ENCODE measurements at regions not wholly inside any gene's neighbourhood (a gene's known extent, or its start where the extent isn't known, plus 50 kb on each side); places are given as distances from the start of the nearest gene placed in this dataset.
"Not testable (repeated sequence)": the region's sequence is repeated elsewhere in the genome, so short reads cannot be mapped to it uniquely, and the experiment has no call there.

DNA sequence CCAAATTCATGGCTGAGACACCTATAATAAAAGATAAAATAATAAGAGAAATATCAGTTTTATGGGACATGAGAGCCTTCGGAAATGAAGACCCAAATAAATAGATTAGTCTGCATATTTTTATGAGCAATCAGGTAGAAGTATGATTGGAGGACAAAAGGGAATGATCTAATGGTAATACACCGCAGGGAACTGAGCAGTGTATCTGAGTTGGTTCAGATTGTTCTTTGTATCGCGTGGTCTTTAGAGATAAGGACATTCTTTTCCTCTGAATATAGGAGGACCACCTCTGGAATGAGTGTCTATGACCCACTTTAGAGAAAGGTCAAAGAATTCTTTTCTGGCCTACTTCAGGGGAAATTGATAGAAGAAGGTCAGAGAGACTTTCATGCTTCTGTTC lies 801.8 kb upstream of the CHD1 start:
- not testable (repeated sequence) for DNase-seq (ENCODE audit: low read depth, low spot score)

DNA sequence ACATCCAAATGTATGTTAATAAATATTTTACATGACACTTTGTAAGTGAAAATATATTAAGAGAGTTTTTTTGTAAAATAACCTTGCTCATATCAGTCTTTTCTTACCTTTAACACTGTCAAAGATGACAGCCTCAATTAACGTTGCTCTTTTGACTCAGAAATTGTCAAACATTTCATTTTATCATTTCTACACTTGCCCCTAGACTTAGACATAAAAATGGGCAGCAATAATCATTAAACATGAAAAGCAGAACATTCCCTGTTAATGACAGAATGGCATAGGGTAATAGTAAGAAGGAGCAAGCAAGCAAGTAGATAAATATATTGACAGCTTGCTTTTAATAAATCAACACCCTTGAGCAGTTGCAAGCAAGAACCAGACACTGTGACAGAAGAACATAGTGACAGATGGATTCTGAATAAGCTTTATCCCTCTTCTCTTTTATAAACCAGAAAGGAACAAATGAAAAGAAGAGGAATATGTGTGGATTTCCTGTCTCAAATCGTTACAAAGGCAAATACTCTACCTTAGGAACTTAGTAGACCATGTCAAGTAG lies 796.0 kb upstream of the CHD1 start:
- no peak for DNase-seq (ENCODE audit: low read depth, low spot score)

DNA sequence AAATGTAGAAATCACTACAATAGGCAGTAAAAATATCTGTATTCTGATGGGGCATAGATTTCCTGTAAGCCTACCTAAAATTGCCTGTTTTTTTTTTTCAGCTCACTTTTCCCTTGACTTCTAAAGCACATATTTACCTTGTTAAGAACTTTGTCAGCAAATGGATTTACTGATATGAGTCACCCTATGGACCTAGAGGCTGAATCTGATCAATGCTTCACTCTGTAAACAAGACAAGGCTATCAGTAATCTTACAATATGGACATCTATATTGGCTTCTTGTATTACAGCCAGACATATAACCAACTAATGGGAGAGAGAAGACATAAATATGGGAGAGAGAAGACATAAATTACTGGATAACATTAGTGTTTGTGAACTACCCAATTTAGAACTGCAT lies 792.7 kb upstream of the CHD1 start:
- DNase-seq (ENCODE audit: low read depth, low spot score), result no peak

DNA sequence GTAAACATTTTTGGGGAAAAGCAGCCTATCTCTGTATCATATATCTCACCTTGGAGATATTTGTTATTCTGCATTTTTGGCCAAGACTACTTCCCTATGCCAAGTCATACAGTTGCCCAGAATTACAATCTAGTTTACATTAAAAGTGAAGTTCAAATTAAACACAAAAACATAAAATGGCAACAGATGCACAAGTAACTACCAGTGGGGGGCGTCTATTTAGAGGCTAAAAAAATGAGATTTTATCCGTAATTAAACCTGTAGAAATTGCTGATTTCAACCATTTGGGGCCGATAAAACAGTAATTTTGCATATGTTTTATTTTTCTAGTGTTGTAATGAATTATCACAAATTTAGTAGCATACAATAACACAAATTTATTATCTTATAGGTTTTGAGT lies 787.1 kb upstream of the CHD1 start:
- no peak for DNase-seq (ENCODE audit: low read depth, low spot score)

DNA sequence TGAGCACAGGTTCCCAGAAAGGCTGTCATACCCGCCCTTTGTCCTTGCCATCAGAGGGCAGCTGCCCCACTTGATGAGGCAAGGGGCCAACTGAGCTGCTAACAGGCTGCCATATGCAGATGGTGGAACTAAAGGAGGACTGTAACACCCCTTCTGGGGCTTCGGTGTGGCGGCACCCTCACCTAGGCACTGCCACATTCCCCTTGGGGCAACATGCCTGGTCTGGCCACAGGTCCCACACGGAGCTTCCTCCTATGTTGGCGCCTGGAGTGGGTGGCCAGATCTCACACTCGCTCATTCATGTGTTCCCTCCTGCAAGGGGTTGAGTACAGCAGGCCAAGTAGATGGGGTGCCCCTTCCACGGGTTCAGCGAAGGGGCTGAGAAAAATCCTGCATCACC lies 777.4 kb upstream of the CHD1 start:
- no peak for DNase-seq (ENCODE audit: low read depth, low spot score)

DNA sequence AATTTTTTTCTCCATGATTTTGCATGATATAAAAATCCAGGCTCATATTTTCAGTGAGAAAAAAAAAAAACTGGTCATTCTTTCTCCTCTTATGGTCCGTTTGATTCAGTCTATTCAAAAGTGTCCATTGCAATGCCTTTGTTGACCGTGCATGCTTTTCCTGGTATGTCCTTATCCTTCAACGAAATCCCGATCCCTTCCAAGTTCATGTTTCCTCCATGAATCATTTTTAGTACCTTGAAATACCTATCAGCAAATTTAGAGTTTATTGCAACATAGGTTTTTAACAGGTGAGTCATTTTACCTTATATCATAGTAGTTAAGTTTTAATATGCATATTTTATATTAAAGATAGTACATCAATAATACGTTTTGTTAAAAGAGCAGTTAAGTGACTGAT lies 773.8 kb upstream of the CHD1 start:
- no peak for DNase-seq (ENCODE audit: low read depth, low spot score)

DNA sequence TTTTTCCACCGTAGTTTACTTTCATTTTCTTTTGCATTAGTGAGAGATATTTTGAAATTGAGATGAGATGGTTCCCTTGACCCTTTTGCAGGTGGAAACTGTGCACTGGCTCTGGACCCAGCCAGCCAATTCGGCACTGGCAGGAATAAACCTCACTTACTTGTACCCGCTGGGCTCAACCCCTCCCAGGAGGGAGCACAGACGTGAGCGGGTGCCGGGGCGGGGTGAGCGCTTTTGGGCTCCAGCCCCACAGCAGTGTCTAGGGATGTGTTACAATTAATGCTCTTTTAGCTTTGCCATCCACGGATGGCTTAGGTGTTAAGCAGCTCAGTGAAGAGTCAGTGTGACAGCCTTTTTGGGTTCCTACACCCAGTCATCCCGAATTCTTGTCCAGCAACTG lies 766.1 kb upstream of the CHD1 start:
- no peak for DNase-seq (ENCODE audit: low read depth, low spot score)

DNA sequence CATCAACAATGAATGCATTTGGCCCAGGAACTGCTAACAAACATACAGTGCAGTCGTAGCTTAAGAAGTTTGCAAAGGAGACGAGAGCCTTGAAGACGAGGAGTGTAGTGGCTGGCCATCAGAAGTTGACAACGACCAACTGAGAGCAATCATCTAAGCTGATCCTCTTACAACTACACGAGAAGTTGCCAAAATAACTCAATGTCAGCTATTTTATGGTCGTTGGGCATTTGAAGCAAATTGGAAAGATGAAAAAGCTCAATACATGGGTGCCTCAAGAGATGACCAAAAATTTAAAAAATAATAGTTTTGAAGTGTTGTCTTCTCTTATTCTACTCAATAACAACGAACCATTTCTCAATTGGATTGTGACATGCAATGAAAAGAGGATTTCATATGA lies 757.7 kb upstream of the CHD1 start:
- no peak for DNase-seq (ENCODE audit: low read depth, low spot score)

DNA sequence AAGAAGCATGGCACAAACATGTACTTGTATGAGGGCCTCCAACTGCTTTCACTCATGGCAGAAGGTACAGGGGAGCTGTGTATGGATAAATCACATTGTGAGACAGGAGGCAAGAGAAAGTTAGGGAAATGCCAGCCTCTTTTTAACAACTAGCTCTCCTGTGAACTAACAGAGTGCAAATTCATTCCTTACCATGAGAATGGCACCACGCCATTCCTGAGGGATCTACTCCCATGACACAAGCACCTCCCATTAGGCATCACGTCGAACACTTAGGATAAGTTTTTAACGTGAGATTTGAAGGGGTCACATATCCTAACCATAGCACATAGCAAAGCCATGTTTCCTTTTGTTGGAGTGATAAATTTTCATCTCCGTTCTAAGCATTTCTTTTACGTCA lies 747.2 kb upstream of the CHD1 start:
- DNase-seq (ENCODE audit: low read depth, low spot score), result no peak

DNA sequence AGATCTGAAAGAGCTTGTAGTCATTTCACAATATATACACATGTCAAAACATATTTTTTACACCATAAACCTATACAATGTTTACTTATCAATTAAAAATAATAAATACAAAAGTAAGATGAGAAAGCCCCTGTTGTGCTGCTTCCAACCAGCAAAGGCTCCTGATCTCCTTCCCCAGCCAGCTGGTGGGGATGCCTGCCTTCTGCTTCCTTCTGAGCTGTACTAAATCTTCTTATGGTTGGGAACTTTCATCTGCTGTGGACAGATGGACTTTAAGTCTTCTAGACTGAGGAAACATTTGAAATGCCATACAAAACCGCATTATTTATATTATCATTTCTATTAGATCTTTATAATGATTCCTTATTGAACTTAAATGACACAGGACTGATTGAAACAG lies 745.3 kb upstream of the CHD1 start:
- DNase-seq (ENCODE audit: low read depth, low spot score), result no peak

DNA sequence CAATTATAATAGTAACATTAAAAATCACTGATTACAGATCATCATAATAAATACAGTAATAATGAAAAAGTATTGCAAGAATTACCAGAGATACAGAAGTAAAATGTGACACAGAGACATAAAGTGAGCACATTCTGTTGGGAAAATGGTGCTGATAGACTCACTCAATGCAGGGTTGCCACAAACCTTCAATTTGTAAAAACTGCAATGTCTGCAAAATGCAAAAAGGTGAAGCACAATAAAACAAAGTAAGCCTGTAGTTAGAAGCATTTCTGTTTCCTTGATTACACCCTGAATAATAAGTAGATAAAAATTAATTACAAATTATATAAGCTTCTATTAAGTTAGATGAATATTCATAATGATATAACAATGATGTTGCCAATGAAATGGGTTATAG lies 736.2 kb upstream of the CHD1 start:
- DNase-seq (ENCODE audit: low read depth, low spot score), result no peak

DNA sequence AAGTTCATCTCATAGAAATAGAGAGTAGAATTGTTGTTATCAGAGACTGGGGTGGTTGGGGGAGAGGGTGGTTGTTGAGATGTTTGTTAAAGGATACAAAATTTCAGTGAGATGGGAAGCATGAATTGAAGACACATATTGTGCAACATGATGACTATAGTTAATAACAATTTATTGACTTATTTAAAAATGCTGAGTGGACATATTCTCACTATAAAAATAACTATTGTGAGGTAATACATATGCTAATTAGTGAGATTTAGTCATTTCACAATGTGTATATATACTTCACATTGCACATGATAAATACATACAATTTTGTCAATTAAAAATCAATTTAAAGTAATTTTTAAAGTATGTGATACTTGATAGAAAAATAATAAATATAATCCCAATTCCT lies 722.5 kb upstream of the CHD1 start:
- no peak for DNase-seq (ENCODE audit: low read depth, low spot score)

DNA sequence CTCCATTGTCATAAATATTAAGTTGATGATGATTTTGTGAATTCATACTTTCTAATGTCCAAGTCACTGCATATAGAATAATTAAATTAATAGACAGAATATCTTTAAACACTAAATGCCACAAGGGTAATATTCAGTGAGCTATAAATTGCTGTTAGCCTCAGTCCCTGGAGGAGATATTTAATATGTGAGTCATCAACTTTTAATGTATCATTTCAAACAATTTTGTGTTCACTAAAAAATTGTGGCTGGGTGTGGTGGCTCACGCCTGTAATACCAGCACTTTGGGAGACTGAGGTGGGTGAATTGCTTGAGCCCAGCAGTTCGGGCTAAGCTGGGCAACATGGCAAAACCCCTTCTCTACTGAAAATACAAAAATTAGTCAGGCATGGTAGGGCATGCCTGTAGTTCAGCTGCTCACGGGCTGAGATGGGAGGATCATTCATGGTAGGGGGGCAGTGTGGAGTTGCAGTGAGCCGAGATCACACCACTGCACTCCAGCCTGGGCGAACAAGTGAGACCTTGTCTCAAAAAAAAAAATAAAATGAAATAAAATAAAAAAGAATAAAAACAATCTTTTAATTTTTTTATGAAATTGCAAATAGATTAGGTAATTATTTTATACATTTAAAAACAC lies 717.3 kb upstream of the CHD1 start:
- no peak for DNase-seq (ENCODE audit: low read depth, low spot score)

DNA sequence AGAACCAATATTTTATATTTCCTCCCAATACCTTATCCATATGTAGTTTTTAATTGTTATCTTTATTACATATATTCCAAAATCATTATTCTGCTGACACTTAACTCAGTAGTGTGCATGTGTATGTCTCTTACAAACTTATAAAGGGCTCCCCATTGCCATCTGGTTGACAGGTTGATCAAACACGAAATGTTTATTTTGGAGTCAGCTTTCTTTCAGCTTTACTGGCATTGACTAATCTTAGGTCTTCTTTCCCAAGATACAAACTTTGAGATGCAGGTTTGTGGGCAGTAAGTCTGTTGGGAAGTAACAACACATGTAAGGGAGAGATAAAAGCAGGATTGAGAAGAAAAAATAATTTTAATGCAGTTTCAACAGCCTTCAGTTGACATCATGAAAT lies 716.0 kb upstream of the CHD1 start:
- DNase-seq (ENCODE audit: low read depth, low spot score), result no peak

DNA sequence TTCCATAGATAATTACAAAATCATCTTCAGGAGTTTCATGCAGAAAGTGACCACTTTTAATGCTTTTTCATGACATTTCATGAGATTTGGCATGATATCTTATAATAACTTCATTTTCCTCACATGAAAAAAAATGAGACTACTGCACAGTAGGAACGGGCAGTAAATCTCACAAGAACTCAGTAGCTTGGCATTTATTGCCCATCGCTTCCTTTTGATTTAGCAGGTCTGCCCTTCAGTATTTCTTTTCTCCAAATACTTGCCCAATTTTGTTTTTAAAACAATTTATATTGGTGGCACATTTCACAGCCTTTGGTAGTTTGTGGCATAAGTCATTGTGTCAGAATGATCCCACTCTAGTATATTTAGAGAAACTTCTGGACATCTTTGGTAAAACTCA lies 711.8 kb upstream of the CHD1 start:
- no peak for DNase-seq (ENCODE audit: low read depth, low spot score)

DNA sequence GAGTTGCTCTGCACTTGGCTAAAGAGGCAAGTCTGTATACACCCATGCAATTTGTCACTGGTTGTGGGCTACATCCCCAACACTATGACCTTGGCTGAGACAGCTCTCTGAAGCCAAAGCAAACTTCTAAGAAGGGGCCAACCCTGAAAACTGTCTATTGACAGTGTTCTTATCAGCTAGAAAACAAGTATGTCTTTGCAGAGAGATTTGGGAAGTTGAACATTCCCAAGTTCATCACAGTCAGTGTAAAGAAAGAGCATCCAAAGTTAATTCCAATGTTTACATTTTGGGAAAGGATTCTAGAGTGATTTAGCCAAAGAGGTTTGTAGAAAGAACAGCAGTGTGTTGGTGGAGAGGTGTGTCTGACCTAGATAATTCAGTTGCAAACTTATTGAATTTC lies 711.1 kb upstream of the CHD1 start:
- no peak for DNase-seq (ENCODE audit: low read depth, low spot score)

DNA sequence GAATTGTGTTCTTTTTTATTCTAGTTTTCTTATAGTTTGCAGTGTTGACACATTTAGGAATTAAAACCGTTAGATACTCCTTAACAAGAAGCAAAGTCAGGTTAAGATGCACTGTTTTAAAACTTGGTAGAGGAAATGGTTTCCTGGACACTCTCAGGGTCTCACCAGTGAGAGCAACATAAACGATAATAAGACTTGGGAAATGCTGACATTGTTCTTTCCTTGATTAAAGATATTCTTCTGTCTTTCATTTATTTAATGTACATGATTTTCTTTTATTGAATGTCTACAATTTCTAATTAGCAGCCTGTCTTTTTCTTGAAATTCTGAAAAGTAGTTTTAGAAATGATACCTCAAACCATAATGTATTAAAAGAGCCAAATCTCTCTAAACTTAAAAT lies 707.9 kb upstream of the CHD1 start:
- no peak for DNase-seq (ENCODE audit: low read depth, low spot score)

DNA sequence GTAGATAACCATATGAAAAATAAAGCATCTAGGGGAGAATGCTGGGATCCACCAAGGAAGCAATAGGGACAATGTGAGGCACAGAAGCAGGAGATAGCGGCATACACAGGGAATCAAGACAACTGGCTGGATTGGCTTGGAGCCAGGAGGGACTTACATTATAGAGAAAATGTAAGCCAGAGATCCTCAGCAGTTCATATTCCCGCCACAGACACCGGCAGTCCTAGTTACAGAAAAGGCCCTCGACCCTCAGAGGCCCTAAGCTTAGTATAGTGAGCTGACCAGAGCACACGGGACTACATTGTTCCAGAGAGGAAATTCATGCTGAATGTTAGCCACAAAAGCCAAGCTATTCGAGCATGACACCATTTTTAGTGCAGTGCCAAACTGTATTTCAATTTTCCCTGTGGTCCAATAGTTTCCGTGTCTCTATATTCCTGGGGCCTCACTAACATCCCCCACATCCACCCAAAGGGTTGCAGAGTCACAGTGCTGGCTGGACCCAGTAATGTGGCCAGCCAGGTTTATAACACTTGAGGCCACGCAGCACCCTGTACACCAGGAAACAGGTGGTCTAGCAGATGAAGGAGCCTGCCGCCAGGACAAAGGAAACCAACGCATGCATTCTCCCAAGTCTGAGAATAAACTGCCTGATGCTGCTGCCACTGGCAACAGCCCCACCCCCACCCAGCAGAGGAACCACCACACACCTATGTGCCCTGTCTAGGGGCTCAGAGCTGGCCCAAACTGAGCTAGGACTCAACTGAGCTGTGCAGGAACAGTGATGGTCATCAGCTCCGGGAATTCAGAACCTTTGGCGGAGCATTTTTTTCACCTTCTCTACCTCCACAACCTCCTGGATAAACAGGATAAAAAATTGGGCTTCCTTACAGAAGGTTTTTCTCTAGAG lies 693.2 kb upstream of the CHD1 start:
- DNase-seq (ENCODE audit: low read depth, low spot score), result no peak

DNA sequence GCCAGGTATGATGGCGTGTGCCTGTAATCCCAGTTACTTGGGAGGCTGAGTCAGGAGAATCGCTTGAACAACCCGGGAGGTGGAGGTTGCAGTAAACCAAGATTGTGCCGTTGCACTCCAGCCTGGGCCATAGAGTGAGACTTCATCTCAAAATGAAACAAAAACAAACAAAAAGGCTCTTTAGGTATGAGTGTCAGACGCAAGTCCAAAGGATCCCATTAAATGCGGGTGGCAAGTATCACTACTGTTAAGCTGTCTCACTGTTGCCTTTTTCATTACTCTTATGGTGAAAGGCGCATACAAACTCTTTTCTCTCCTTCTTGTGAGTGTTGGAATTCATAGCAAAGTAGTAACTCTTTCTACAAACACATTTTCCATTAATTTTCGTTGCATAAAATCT lies 688.5 kb upstream of the CHD1 start:
- no peak for DNase-seq (ENCODE audit: low read depth, low spot score)

DNA sequence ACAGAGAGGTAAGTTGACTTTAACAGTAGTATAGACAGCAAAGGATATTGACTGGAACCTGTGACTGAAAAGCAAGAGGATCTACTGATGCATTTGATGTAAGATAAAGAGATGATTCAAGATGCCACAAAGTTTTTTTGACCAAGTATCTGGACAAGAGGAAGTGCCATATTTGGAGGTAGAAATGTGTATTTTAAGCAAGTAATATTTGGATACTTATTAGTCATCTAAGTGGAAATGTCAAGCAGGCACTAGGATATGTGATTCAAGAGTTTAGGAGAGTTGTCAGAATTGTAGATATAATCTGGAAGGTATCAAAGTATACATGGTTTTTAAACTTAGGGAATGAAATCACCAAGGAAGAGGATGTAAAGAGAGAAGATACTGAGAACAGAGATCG lies 686.1 kb upstream of the CHD1 start:
- no peak for DNase-seq (ENCODE audit: low read depth, low spot score)

DNA sequence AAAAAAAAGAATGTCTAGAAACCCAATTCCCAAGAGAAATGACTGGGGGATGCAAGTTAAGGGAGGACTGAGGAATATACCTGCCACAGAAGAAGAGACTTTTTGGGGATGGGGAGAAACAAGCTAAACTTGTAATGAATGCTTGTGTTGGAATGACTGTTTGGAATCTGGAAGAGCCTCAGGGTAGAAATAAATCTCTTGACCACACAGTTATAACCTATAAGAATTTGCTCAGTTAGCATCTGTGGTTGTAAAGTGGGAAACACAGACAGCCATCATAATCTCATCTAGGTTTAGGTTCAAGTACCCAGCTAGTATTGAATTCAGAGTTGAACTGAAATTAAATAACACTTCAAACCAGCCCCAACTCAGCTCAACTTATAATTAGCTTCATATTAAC lies 678.3 kb upstream of the CHD1 start:
- DNase-seq (ENCODE audit: low read depth, low spot score), result no peak

DNA sequence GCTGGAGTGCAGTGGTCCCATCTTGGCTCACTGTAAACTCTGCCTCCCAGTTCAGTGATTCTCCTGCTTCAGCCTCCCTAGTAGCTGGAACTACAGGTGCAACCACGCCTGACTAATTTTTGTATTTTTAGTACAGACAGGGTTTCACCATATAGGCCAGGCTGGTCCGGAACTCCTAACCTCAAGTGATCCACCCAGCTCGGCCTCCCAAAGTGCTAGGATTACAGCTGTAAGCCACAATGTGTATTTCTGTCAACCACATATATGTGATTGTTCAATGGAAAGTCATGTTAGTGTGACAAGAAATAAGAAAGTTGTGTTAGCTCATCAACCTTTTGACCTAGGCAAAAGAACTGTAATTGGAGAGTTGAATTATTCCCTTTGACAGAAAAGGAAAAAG lies 677.1 kb upstream of the CHD1 start:
- no peak for DNase-seq (ENCODE audit: low read depth, low spot score)

DNA sequence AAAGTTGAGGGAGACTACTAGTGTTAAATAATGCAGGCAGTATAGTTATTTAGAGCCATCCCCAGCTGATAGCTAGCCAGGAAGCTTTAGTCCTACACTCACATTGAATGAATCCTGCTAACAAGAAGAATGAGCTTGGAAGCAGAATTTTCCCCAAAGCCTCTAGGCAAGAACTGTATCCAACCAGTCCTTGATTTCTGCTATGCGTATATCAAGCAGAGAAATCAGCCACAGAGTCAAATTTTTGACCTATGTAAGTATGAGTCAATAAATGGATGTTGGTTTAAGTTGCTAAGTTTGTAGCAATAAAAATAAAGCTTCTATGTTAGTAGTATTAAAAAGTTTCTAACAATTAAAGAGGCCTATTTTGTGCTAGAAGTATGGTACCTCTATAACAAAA lies 672.1 kb upstream of the CHD1 start:
- DNase-seq (ENCODE audit: low read depth, low spot score), result no peak

Measured in activated naive CD8-positive, alpha-beta T cell treated with anti-CD3 and anti-CD28 coated beads, Interleukin-2, amount 50 U/mL, for 16 hours (primary cell).